Astrocyte (in vitro differentiated cells and primary cell): ENCODE measurements at regions not wholly inside any gene's neighbourhood (a gene's known extent, or its start where the extent isn't known, plus 50 kb on each side); places are given as distances from the start of the nearest gene placed in this dataset.

Experiments used
- EZH2 ChIP-seq: IDR thresholded peaks from 2 replicates; pipeline ENCODE4 v1.6.1; 2012; ENCODE audit warnings: mild to moderate bottlenecking, low read length, inconsistent platforms; ENCODE audit not compliant: insufficient read depth
- TF ChIP-seq, protein P1 (sequence below): IDR thresholded peaks from 2 replicates; pipeline ENCODE4 v1.5.1; 2011; ENCODE audit warnings: low read depth, mild to moderate bottlenecking, inconsistent platforms, low read length, moderate library complexity; ENCODE audit not compliant: insufficient read depth

DNA sequence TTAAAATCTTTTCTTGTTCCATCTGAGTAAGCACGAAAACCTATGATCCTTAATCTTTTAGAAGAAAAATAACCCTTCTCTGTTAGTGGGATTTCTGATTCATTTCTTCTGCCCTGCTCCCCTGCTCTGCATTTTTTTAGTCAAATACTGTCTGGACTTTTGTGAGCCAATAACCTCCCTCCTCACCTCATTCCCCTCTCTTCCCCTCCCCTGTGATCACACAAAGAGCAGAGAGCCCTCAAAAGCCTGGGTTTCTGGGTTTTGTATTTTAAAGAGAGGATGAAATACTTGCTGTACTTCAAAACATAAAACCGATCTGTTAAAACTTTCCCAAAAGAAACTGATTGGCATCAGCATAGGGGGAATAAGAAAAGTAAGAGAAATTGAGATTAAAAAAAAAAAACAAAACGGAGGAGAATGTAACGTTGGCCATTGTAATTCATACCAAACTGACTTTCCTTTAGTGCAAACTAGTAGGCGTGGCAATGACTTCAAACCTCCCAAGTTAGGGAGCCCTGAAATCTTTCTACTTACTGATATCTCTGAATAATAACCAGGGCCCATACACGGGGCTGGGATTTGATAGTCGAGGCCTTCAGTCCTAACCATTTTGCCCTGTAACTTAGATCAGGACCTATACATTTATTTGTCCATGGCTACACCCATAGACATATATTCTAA is 232.9 kb downstream of the TM9SF2 start:
- TF ChIP-seq, protein P1, sequence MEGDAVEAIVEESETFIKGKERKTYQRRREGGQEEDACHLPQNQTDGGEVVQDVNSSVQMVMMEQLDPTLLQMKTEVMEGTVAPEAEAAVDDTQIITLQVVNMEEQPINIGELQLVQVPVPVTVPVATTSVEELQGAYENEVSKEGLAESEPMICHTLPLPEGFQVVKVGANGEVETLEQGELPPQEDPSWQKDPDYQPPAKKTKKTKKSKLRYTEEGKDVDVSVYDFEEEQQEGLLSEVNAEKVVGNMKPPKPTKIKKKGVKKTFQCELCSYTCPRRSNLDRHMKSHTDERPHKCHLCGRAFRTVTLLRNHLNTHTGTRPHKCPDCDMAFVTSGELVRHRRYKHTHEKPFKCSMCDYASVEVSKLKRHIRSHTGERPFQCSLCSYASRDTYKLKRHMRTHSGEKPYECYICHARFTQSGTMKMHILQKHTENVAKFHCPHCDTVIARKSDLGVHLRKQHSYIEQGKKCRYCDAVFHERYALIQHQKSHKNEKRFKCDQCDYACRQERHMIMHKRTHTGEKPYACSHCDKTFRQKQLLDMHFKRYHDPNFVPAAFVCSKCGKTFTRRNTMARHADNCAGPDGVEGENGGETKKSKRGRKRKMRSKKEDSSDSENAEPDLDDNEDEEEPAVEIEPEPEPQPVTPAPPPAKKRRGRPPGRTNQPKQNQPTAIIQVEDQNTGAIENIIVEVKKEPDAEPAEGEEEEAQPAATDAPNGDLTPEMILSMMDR, result no peak
- no peak for TF ChIP-seq EZH2
